GM18858 (cell line): ENCODE measurements at regions not wholly inside any gene's neighbourhood (a gene's known extent, or its start where the extent isn't known, plus 50 kb on each side); places are given as distances from the start of the nearest gene placed in this dataset.
"Not testable (repeated sequence)": the region's sequence is repeated elsewhere in the genome, so short reads cannot be mapped to it uniquely, and the experiment has no call there.

Experiments
- ATAC-seq: cut with Tn5 transposase; IDR thresholded peaks from one replicate; pipeline ENCODE4 v1.9.1; 2021; ENCODE audit not compliant: unreplicated experiment

GRCh38 chr7:76735668-76736067, 108.6 kb upstream of the POMZP3 start:
- ATAC-seq: not testable (repeated sequence)

DNA sequence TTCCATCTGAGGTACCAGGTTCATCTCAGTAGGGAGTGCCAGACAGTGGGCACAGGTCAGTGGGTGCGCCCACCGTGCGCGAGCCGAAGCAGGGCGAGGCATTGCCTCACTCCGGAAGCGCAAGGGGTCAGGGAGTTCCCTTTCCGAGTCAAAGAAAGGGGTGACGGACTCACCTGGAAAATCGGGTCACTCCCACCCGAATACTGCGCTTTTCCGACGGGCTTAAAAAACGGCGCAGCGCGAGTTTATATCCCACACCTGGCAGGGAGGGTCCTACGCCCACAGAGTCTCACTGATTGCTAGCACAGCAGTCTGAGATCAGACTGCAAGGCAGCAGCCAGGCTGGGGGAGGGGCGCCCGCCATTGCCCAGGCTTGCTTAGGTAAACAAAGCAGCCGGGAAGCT, 101.5 kb upstream of the POMZP3 start:
- ATAC-seq: not testable (repeated sequence)

- not testable (repeated sequence) for ATAC-seq
These were observed 96.8 kb upstream of the POMZP3 start for GRCh38 chr7:76723928-76724327.

DNA sequence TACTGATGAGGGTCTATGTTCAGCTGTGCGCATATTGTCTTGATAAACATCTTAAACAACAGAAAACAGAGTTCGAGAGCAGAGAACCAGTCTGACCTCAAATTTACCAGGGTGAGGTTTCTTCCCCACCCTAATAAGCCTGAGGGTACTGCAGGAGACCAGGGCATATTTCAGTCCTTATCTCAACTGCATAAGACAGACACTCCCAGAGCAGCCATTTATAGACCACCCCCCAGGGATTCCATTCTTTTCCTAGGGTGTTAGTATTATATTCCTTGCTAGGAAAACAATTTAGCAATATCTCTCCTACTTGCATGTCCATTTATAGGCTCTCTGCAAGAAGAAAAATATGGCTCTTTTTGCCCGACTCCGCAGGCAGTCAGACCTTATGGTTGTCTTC, 89.5 kb upstream of the POMZP3 start:
- not testable (repeated sequence) for ATAC-seq

DNA sequence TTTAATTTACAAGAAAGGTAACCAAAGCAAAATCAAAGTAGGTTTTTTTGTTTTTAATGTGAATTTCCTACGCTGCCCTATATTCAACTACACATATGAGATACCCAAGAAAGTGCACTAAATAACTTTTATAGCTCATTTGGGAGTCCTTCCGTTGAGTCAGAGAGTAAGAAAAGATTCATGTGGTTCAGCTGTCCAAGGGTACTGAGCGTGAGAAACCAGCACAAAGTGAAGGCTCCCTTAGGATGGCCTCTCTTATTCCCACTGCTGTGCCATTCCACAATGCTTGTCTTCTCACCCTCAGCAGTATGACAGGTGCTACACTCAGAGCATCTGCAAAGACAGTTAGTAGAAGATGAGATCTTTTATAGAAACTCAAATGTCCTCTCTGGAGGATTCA, 85.8 kb upstream of the POMZP3 start:
- not testable (repeated sequence) for ATAC-seq

GRCh38 chr7:76711648-76712047, 84.6 kb upstream of the POMZP3 start:
- ATAC-seq: not testable (repeated sequence)

DNA sequence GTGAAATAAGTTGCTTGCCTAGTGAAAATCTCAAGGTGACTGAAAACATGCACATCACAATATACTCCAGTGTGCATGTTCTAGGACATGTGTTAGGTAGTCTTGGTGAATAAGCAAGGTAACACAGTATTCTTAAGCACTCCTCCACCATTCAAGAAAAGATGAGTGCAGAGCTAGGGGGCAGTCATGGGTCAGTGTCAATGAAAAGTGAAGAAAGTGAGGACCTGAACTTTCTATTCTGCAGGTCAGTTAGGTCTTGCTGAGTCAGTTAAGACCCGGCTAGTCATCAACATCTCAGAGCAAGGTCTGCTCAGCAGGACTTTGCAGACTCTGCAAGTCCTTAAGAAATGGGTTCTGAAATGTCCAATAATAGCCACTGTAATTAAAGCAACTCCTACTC, 82.6 kb upstream of the POMZP3 start:
- not testable (repeated sequence) for ATAC-seq

DNA sequence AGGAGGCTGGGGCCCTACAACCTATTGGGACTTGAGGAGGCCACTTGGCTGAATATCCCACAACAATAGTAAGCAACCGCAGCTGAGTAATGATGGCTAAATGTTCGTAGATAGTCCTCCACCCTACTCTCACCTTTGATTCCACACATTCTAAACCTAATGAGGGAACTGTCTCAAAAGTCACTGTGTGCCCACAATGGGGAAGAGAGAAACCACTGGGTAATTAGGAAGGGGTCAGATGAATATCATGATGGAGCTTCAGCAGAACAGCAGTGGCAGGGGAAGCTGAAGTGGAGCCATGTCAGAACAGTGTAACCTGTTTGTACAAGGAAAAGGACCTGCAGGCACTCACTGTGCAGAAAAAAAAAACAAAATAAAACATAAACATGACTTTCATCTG, 81.4 kb upstream of the POMZP3 start:
- ATAC-seq: not testable (repeated sequence)

GRCh38 chr7:76703815-76704214, 76.7 kb upstream of the POMZP3 start:
- ATAC-seq: not testable (repeated sequence)

- not testable (repeated sequence) for ATAC-seq
These were observed 59.2 kb upstream of the POMZP3 start for GRCh38 chr7:76686277-76686676.

DNA sequence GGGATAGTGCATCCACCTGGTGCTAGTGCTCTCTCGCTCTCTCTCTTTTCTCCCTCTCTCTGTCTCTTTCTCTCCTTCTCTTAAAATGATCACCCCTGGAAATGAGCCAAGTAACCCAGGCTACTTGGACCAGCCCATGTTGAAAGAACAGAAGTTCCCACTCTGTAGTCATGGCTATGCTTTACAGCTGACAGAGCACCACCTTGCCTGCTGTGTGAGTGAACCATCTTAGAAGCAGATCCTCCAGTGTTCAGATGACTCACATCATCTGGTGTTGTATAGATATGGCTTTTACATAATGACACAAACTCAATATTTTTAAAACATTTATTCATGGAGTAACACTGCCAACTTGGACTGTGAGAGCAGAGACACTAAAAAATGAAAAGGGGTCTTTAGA, 57.7 kb upstream of the POMZP3 start:
- not testable (repeated sequence) for ATAC-seq

- not testable (repeated sequence) for ATAC-seq
These were observed 56.6 kb upstream of the POMZP3 start for GRCh38 chr7:76683631-76684030.

GRCh38 chr7:76681810-76682209, 54.7 kb upstream of the POMZP3 start:
- not testable (repeated sequence) for ATAC-seq

DNA sequence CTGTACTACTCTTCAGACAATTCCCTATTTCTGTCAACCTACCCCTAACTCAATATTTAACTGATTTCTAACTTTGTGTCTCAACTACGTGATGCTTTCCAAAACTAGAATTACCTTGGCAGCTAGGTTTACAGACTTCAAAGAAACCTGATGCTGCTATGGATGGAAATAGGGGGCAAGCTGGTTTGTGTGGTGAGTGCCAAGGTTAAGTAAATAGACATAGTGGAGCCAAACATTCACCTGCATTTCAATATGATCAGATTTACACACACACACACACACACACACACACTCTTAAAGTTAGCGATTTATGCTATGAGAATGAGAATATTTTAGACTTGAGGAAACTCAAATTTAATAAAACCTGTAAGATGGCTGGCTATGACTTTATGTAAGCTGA, 52.1 kb upstream of the POMZP3 start:
- ATAC-seq: not testable (repeated sequence)

- ATAC-seq: not testable (repeated sequence)
These were observed 51.4 kb upstream of the POMZP3 start for GRCh38 chr7:76678500-76678899.

DNA sequence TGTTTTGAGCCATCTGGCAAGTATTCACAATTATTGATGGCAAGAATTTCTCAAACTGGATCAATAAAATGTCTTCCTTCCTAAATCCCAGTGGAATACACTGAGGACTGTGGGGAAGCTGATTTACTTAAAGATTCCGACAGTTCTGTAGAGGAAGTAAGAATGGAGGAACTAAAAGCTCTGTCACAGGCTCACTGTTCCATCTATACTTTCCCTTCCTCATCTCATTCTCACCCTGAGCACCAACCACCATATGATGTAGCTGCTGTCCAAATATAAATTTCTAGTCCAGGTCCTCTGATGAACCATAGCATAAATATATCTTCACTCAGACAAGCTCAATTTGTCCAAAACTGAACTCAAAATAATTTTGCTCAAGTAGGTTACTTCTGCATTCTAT, 49.8 kb upstream of the POMZP3 start:
- ATAC-seq: not testable (repeated sequence)
